SK-N-MC (cell line): ENCODE measurements at regions not wholly inside any gene's neighbourhood (a gene's known extent, or its start where the extent isn't known, plus 50 kb on each side); places are given as distances from the start of the nearest gene placed in this dataset.
"Not testable (repeated sequence)": the region's sequence is repeated elsewhere in the genome, so short reads cannot be mapped to it uniquely, and the experiment has no call there.

Experiments
- EZH2 ChIP-seq: fragments of 200-600 bp; sonication (generic); IDR thresholded peaks from one replicate; pipeline ENCODE4 v1.6.1; 2017; ENCODE audit warnings: antibody characterized with exemption
- FOXP2 ChIP-seq: optimal IDR thresholded peaks from 2 replicates; pipeline ENCODE3; 2011; ENCODE audit warnings: mild to moderate bottlenecking, moderate library complexity; ENCODE audit not compliant: insufficient read depth; ENCODE audit errors: extremely low read length, control extremely low read depth
- POLR2AphosphoS5 ChIP-seq: IDR thresholded peaks from 2 replicates; pipeline ENCODE4 v1.6.1; 2012; ENCODE audit warnings: mild to moderate bottlenecking, low read depth, low read length, borderline replicate concordance

- not testable (repeated sequence) for TF ChIP-seq POLR2AphosphoS5, EZH2, FOXP2
Observed at GRCh38 chr4:18159117-18159912, 137.8 kb upstream of the LCORL start.
